ENCODE measurements at regions not wholly inside any gene's neighbourhood (a gene's known extent, or its start where the extent isn't known, plus 50 kb on each side); places are given as distances from the start of the nearest gene placed in this dataset.

DNA sequence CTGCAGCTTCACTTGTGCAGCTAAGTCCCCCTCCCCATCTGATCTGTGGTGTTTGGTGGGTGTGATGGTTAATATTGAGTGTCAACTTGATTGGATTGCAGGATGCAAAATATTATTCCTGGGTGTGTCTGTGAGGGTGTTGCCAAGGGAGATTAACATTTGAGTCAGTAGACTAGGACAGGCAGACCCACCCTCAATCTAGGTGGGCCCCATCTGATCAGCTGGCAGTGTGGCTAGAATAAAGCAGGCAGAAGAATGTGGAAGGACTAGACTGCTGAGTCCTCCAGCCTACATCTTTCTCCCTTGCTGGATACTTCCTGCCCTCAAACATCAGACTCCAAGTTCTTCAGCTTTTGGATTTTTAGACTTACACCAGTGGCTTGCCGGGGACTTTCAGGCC is 103.5 kb upstream of the BOD1L1 start:
- H3K27ac ChIP-seq (ENCODE audit: extremely low read depth, low read depth, low read length) = no peak overlapping the region
- no peaks in the 10 kb centered on the region for H3K9me3 ChIP-seq (ENCODE audit: control insufficient read depth, insufficient read depth, low read depth, low read length)
- ChIA-PET CTCF (no interaction called here), POLR2A (no interaction called here)
- TF ChIP-seq, protein P1, sequence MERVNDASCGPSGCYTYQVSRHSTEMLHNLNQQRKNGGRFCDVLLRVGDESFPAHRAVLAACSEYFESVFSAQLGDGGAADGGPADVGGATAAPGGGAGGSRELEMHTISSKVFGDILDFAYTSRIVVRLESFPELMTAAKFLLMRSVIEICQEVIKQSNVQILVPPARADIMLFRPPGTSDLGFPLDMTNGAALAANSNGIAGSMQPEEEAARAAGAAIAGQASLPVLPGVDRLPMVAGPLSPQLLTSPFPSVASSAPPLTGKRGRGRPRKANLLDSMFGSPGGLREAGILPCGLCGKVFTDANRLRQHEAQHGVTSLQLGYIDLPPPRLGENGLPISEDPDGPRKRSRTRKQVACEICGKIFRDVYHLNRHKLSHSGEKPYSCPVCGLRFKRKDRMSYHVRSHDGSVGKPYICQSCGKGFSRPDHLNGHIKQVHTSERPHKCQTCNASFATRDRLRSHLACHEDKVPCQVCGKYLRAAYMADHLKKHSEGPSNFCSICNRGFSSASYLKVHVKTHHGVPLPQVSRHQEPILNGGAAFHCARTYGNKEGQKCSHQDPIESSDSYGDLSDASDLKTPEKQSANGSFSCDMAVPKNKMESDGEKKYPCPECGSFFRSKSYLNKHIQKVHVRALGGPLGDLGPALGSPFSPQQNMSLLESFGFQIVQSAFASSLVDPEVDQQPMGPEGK (tag by site-specific recombination; IDR thresholded peaks at IDR 0.05) = no peak
- TF ChIP-seq ZNF184 (tag by site-specific recombination; IDR thresholded peaks at IDR 0.05) (no peak), KLF7 (tag by site-specific recombination; IDR thresholded peaks at IDR 0.05; ENCODE audit: borderline replicate concordance) (no peak), GFI1B (tag by site-specific recombination; IDR thresholded peaks at IDR 0.05) (no peak), ZNF530 (tag by site-specific recombination; IDR thresholded peaks at IDR 0.05; ENCODE audit: low read depth) (no peak)
- TF ChIP-seq, protein P2, sequence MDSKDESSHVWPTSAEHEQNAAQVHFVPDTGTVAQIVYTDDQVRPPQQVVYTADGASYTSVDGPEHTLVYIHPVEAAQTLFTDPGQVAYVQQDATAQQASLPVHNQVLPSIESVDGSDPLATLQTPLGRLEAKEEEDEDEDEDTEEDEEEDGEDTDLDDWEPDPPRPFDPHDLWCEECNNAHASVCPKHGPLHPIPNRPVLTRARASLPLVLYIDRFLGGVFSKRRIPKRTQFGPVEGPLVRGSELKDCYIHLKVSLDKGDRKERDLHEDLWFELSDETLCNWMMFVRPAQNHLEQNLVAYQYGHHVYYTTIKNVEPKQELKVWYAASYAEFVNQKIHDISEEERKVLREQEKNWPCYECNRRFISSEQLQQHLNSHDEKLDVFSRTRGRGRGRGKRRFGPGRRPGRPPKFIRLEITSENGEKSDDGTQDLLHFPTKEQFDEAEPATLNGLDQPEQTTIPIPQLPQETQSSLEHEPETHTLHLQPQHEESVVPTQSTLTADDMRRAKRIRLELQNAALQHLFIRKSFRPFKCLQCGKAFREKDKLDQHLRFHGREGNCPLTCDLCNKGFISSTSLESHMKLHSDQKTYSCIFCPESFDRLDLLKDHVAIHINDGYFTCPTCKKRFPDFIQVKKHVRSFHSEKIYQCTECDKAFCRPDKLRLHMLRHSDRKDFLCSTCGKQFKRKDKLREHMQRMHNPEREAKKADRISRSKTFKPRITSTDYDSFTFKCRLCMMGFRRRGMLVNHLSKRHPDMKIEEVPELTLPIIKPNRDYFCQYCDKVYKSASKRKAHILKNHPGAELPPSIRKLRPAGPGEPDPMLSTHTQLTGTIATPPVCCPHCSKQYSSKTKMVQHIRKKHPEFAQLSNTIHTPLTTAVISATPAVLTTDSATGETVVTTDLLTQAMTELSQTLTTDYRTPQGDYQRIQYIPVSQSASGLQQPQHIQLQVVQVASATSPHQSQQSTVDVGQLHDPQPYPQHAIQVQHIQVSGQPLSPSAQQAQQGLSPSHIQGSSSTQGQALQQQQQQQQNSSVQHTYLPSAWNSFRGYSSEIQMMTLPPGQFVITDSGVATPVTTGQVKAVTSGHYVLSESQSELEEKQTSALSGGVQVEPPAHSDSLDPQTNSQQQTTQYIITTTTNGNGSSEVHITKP (tag by site-specific recombination; IDR thresholded peaks at IDR 0.05) = no peak
- TF ChIP-seq, protein P3, sequence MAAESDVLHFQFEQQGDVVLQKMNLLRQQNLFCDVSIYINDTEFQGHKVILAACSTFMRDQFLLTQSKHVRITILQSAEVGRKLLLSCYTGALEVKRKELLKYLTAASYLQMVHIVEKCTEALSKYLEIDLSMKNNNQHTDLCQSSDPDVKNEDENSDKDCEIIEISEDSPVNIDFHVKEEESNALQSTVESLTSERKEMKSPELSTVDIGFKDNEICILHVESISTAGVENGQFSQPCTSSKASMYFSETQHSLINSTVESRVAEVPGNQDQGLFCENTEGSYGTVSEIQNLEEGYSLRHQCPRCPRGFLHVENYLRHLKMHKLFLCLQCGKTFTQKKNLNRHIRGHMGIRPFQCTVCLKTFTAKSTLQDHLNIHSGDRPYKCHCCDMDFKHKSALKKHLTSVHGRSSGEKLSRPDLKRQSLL (tag by site-specific recombination; IDR thresholded peaks at IDR 0.05) = no peak
- H3K4me1 ChIP-seq (ENCODE audit: control insufficient read depth, insufficient read depth, low read length) = no peaks in the 10 kb centered on the region
- H3K36me3 ChIP-seq (ENCODE audit: control insufficient read depth in 2 of 2, insufficient read depth in 1 of 2, low read length in 2 of 2) = no peaks in the 10 kb centered on the region
- H3K4me3 ChIP-seq (ENCODE audit: low read depth, low read length) = no peak overlapping the region

DNA sequence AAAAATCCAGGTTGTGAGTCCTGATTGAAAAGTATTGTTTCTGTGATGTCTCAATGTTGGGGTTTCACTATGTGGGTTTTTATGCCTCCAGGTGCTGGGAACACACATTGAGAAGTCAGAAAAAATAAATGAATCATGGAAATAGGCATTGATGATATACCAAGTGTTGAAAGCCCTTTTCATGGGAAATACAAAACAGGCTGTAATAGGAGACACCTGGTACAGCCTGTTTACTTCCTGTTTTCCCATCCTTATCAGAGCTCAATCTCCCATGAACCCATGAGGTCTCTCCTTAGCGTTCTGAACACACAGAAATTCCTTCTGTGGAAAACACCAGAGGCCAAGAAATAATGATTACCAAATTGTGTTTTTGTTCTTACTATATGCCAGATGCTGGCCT is 106.3 kb upstream of the BOD1L1 start:
- H3K4me3 ChIP-seq (ENCODE audit: low read depth, low read length) = no peak overlapping the region
- TF ChIP-seq, protein P4, sequence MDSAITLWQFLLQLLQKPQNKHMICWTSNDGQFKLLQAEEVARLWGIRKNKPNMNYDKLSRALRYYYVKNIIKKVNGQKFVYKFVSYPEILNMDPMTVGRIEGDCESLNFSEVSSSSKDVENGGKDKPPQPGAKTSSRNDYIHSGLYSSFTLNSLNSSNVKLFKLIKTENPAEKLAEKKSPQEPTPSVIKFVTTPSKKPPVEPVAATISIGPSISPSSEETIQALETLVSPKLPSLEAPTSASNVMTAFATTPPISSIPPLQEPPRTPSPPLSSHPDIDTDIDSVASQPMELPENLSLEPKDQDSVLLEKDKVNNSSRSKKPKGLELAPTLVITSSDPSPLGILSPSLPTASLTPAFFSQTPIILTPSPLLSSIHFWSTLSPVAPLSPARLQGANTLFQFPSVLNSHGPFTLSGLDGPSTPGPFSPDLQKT (IDR thresholded peaks at IDR 0.05; ENCODE audit: borderline replicate concordance, low read depth, low read length) = no peak
- TF ChIP-seq ZNF623 (tag by site-specific recombination; IDR thresholded peaks at IDR 0.05) = no peak
- TF ChIP-seq ZNF184 (tag by site-specific recombination; IDR thresholded peaks at IDR 0.05) = no peak
- no peak for TF ChIP-seq ZFP41 (tag by site-specific recombination; IDR thresholded peaks at IDR 0.05; ENCODE audit: borderline replicate concordance)
- no peak for TF ChIP-seq ZFP69B (tag by site-specific recombination; IDR thresholded peaks at IDR 0.05)
- TF ChIP-seq PRDM1 (tag by site-specific recombination; IDR thresholded peaks at IDR 0.05) = no peak
- TF ChIP-seq ZNF747 (tag by site-specific recombination; IDR thresholded peaks at IDR 0.05) = no peak
- no peak for TF ChIP-seq BCL11A (tag by site-specific recombination; IDR thresholded peaks at IDR 0.05; ENCODE audit: low read depth)
- no peak for TF ChIP-seq ZNF776 (tag by site-specific recombination; IDR thresholded peaks at IDR 0.05; ENCODE audit: borderline replicate concordance)
- no peak for TF ChIP-seq ZNF707 (tag by site-specific recombination; IDR thresholded peaks at IDR 0.05)
- no peak for TF ChIP-seq KLF16 (tag by site-specific recombination; IDR thresholded peaks at IDR 0.05)
- no peak for TF ChIP-seq ZNF239 (tag by site-specific recombination; IDR thresholded peaks at IDR 0.05)
- no peak for TF ChIP-seq ZNF416 (tag by site-specific recombination; IDR thresholded peaks at IDR 0.05)
- TF ChIP-seq, protein P5, sequence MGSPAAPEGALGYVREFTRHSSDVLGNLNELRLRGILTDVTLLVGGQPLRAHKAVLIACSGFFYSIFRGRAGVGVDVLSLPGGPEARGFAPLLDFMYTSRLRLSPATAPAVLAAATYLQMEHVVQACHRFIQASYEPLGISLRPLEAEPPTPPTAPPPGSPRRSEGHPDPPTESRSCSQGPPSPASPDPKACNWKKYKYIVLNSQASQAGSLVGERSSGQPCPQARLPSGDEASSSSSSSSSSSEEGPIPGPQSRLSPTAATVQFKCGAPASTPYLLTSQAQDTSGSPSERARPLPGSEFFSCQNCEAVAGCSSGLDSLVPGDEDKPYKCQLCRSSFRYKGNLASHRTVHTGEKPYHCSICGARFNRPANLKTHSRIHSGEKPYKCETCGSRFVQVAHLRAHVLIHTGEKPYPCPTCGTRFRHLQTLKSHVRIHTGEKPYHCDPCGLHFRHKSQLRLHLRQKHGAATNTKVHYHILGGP (tag by site-specific recombination; IDR thresholded peaks at IDR 0.05) = no peak
- no peak for TF ChIP-seq ZNF658 (tag by site-specific recombination; IDR thresholded peaks at IDR 0.05)
- no peak for TF ChIP-seq ZNF23 (tag by site-specific recombination; IDR thresholded peaks at IDR 0.05; ENCODE audit: borderline replicate concordance)
- TF ChIP-seq ZNF624 (tag by site-specific recombination; IDR thresholded peaks at IDR 0.05) = no peak
- TF ChIP-seq ZNF214 (tag by site-specific recombination; IDR thresholded peaks at IDR 0.05; ENCODE audit: borderline replicate concordance) = no peak
- H3K4me1 ChIP-seq (ENCODE audit: control insufficient read depth, insufficient read depth, low read length) = no peaks in the 10 kb centered on the region
- no peaks in the 10 kb centered on the region for H3K9me3 ChIP-seq (ENCODE audit: control insufficient read depth, insufficient read depth, low read depth, low read length)
- no peaks in the 10 kb centered on the region for H3K36me3 ChIP-seq (ENCODE audit: control insufficient read depth in 2 of 2, insufficient read depth in 1 of 2, low read length in 2 of 2)
- H3K27ac ChIP-seq (ENCODE audit: extremely low read depth, low read depth, low read length) = no peak overlapping the region
- ChIA-PET CTCF (no interaction called here), POLR2A (no interaction called here)

Data from HEK293 (cell line).